NCI-H1694 (cell line): ENCODE measurements at regions not wholly inside any gene's neighbourhood (a gene's known extent, or its start where the extent isn't known, plus 50 kb on each side); places are given as distances from the start of the nearest gene placed in this dataset.

ENCODE experiments used
- DNase-seq: peaks from one replicate; lab custom pipeline; 2025; lab: John Stamatoyannopoulos, UW

- DNase-seq: no peak
Observed at GRCh38 chr9:13552606-13553215, 273.2 kb upstream of the MPDZ start.

- no peak for DNase-seq
Observed at GRCh38 chr9:13550519-13550918, 271.0 kb upstream of the MPDZ start.

GRCh38 chr9:13548535-13548934 is 269.0 kb upstream of the MPDZ start:
- no peak for DNase-seq

- DNase-seq: no peak
Observed at GRCh38 chr9:13535141-13535540, 255.6 kb upstream of the MPDZ start.

GRCh38 chr9:13534006-13534405 is 254.5 kb upstream of the MPDZ start:
- no peak for DNase-seq

GRCh38 chr9:13532407-13532806 is 252.9 kb upstream of the MPDZ start:
- DNase-seq: no peak

- DNase-seq: no peak
Observed at GRCh38 chr9:13529321-13530104, 250.0 kb upstream of the MPDZ start.

GRCh38 chr9:13524245-13524644 is 244.8 kb upstream of the MPDZ start:
- DNase-seq: no peak

GRCh38 chr9:13520069-13520468 is 240.6 kb upstream of the MPDZ start:
- DNase-seq: no peak

- DNase-seq: no peak
Observed at GRCh38 chr9:13513716-13514444, 234.4 kb upstream of the MPDZ start.

GRCh38 chr9:13513286-13513685 is 233.8 kb upstream of the MPDZ start:
- DNase-seq: no peak

- DNase-seq: no peak
Observed at GRCh38 chr9:13508681-13509080, 229.2 kb upstream of the MPDZ start.

- DNase-seq: no peak
Observed at GRCh38 chr9:13508086-13508485, 228.6 kb upstream of the MPDZ start.

- no peak for DNase-seq
Observed at GRCh38 chr9:13505797-13506196, 226.3 kb upstream of the MPDZ start.

- no peak for DNase-seq
Observed at GRCh38 chr9:13503599-13503998, 224.1 kb upstream of the MPDZ start.

- DNase-seq: no peak
Observed at GRCh38 chr9:13502484-13502883, 223.0 kb upstream of the MPDZ start.

GRCh38 chr9:13501018-13501417 is 221.5 kb upstream of the MPDZ start:
- no peak for DNase-seq

- DNase-seq: no peak
Observed at GRCh38 chr9:13500034-13500433, 220.5 kb upstream of the MPDZ start.

GRCh38 chr9:13493697-13494096 is 214.2 kb upstream of the MPDZ start:
- no peak for DNase-seq

- no peak for DNase-seq
Observed at GRCh38 chr9:13491493-13492424, 212.3 kb upstream of the MPDZ start.

- DNase-seq: no peak
Observed at GRCh38 chr9:13491138-13491492, 211.6 kb upstream of the MPDZ start.

GRCh38 chr9:13487936-13488335 is 208.4 kb upstream of the MPDZ start:
- no peak for DNase-seq
